ENCODE measurements at regions not wholly inside any gene's neighbourhood (a gene's known extent, or its start where the extent isn't known, plus 50 kb on each side); places are given as distances from the start of the nearest gene placed in this dataset.

GRCh38 chr5:113686599-113686998 is 173.1 kb downstream of the YTHDC2 start:
- Histone ChIP-seq H3F3A (ENCODE audit: insufficient read depth, low read length) (no peaks in the 10 kb centered on the region), H3K4me1 (ENCODE audit: insufficient read depth, low read length, severe bottlenecking) (no peaks in the 10 kb centered on the region), H3K4me2 (ENCODE audit: low read length) (no peak overlapping the region), H4K20me1 (ENCODE audit: insufficient read depth, low read length) (no peaks in the 10 kb centered on the region), H3K9me3 (ENCODE audit: low read length) (no peaks in the 10 kb centered on the region), H2AFZ (ENCODE audit: low read length) (no peak overlapping the region), H3K79me2 (ENCODE audit: insufficient read depth, low read length) (no peaks in the 10 kb centered on the region), H3K36me3 (ENCODE audit: insufficient read depth, low read length) (no peaks in the 10 kb centered on the region), H3K9me2 (ENCODE audit: low read depth, low read length) (no peaks in the 10 kb centered on the region), H3K27ac (ENCODE audit: low read depth, low read length, poor library complexity, severe bottlenecking) (no peak overlapping the region), H3K4me3 (ENCODE audit: low read depth, low read length, poor library complexity, severe bottlenecking) (no peak overlapping the region), H3K27me3 (ENCODE audit: insufficient read depth, low read length) (no peaks in the 10 kb centered on the region), H3K9ac (ENCODE audit: low read length) (no peak overlapping the region)
- TF ChIP-seq CTCF (IDR thresholded peaks at IDR 0.05; ENCODE audit: low read length) = no peak
- no peak for TF ChIP-seq EZH2 (IDR thresholded peaks at IDR 0.05; ENCODE audit: borderline replicate concordance, low read length)

DNA sequence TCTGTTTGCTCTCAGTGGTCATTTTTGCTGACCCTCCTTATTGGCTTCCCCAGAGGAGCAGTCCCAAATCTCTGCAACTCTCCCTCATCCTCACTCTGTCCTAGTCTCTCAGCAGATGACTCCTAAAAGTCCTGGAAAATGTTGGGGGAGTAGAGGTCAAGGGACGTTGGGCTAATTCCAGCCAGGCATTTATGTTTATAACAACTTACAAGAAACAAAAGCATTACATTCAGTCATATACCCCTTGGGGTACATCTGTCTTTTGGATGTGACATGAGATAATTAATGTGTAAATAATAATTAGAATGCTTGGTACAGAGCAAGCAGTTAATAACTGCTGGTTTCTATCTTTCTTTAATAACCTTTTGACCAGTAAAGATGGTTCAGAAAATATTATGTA is 176.2 kb downstream of the YTHDC2 start:
- Histone ChIP-seq H3K4me3 (ENCODE audit: low read depth, low read length, poor library complexity, severe bottlenecking) (no peak overlapping the region), H2AFZ (ENCODE audit: low read length) (no peak overlapping the region), H3K9me2 (ENCODE audit: low read depth, low read length) (no peaks in the 10 kb centered on the region), H3K27ac (ENCODE audit: low read depth, low read length, poor library complexity, severe bottlenecking) (no peak overlapping the region), H3K4me2 (ENCODE audit: low read length) (no peak overlapping the region), H4K20me1 (ENCODE audit: insufficient read depth, low read length) (no peaks in the 10 kb centered on the region), H3K79me2 (ENCODE audit: insufficient read depth, low read length) (no peaks in the 10 kb centered on the region), H3K4me1 (ENCODE audit: insufficient read depth, low read length, severe bottlenecking) (no peaks in the 10 kb centered on the region), H3K36me3 (ENCODE audit: insufficient read depth, low read length) (no peaks in the 10 kb centered on the region), H3K9me3 (ENCODE audit: low read length) (no peaks in the 10 kb centered on the region), H3F3A (ENCODE audit: insufficient read depth, low read length) (no peaks in the 10 kb centered on the region), H3K9ac (ENCODE audit: low read length) (no peak overlapping the region), H3K27me3 (ENCODE audit: insufficient read depth, low read length) (no peaks in the 10 kb centered on the region)
- TF ChIP-seq CTCF (IDR thresholded peaks at IDR 0.05; ENCODE audit: low read length) (no peak), EZH2 (IDR thresholded peaks at IDR 0.05; ENCODE audit: borderline replicate concordance, low read length) (no peak)

- H3K9me3 ChIP-seq (ENCODE audit: low read length) = no peaks in the 10 kb centered on the region
- H2AFZ ChIP-seq (ENCODE audit: low read length) = no peak overlapping the region
- H3K27ac ChIP-seq (ENCODE audit: low read depth, low read length, poor library complexity, severe bottlenecking) = no peak overlapping the region
- H3K9ac ChIP-seq (ENCODE audit: low read length) = no peak overlapping the region
- H3K27me3 ChIP-seq (ENCODE audit: insufficient read depth, low read length) = no peaks in the 10 kb centered on the region
- H3K79me2 ChIP-seq (ENCODE audit: insufficient read depth, low read length) = no peaks in the 10 kb centered on the region
- H3K9me2 ChIP-seq (ENCODE audit: low read depth, low read length) = no peaks in the 10 kb centered on the region
- H3K4me2 ChIP-seq (ENCODE audit: low read length) = no peak overlapping the region
- no peaks in the 10 kb centered on the region for H3K4me1 ChIP-seq (ENCODE audit: insufficient read depth, low read length, severe bottlenecking)
- no peaks in the 10 kb centered on the region for H3F3A ChIP-seq (ENCODE audit: insufficient read depth, low read length)
- no peak overlapping the region for H3K4me3 ChIP-seq (ENCODE audit: low read depth, low read length, poor library complexity, severe bottlenecking)
- H3K36me3 ChIP-seq (ENCODE audit: insufficient read depth, low read length) = no peaks in the 10 kb centered on the region
- H4K20me1 ChIP-seq (ENCODE audit: insufficient read depth, low read length) = no peaks in the 10 kb centered on the region
- no peak for TF ChIP-seq CTCF (IDR thresholded peaks at IDR 0.05; ENCODE audit: low read length)
- TF ChIP-seq EZH2 (IDR thresholded peaks at IDR 0.05; ENCODE audit: borderline replicate concordance, low read length) = no peak
These were observed 179.0 kb downstream of the YTHDC2 start for GRCh38 chr5:113692466-113692865.
